ENCODE measurements at regions not wholly inside any gene's neighbourhood (a gene's known extent, or its start where the extent isn't known, plus 50 kb on each side); places are given as distances from the start of the nearest gene placed in this dataset.

DNA sequence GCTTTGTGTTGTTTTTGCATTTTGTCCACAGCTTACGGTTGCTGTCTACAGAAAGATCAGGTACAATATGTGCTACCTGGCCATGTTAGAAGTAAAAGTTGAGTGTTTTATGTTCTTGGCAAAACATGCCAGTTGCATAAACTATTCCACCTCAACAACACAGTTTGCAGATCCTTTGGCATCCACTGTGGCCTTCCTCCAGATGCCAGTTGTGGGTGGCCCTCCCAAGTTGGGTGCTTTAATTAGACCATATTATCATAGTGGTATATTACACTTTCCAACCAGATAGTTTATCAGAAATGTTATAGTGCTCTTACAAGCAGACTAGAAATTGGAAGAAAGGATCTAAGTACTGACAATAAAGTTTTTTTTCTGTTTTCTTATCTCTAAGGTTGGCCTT is 386.9 kb upstream of the KCNN2 start:
- no peaks in the 10 kb centered on the region for H3K4me1 ChIP-seq
- no peak for TF ChIP-seq CTCF (IDR thresholded peaks at IDR 0.05)
- no peak for TF ChIP-seq POLR2A (IDR thresholded peaks at IDR 0.05)
- H3K36me3 ChIP-seq: no peaks in the 10 kb centered on the region
- ATAC-seq: no peak
- H3K4me3 ChIP-seq: no peak overlapping the region
- peaks cover 0 to 6% (median 0%) of the 10 kb centered on the region in 12 donors for H3K9me3 ChIP-seq
- no peaks in the 10 kb centered on the region for H3K27me3 ChIP-seq
- H3K27ac ChIP-seq: no peak overlapping the region
- WGBS, 4 donors: 70 to 93% (median 76%) methylated on average over 1 of the region's 1 CpG
- intact Hi-C loops (cut with DNase I): no loop called here
- DNase-seq: no peak

GRCh38 chr5:113984928-113985327 is 376.9 kb upstream of the KCNN2 start:
- no peak overlapping the region for H3K27ac ChIP-seq
- intact Hi-C loops (cut with DNase I): no loop called here
- H3K4me3 ChIP-seq: no peak overlapping the region
- H3K27me3 ChIP-seq: no peaks in the 10 kb centered on the region
- no peaks in the 10 kb centered on the region for H3K36me3 ChIP-seq
- DNase-seq: no peak
- WGBS, 4 donors: 35 to 48% (median 38%) methylated on average over 2 of the region's 2 CpGs
- no peaks in the 10 kb centered on the region for H3K4me1 ChIP-seq
- H3K9me3 ChIP-seq: no peaks in the 10 kb centered on the region
- no peak for TF ChIP-seq POLR2A (IDR thresholded peaks at IDR 0.05)
- TF ChIP-seq CTCF (IDR thresholded peaks at IDR 0.05): no peak
- ATAC-seq: peak in 1 of 4 donors; percentile 43

GRCh38 chr5:113985505-113985904 is 376.4 kb upstream of the KCNN2 start:
- DNase-seq (no peak), ATAC-seq (no peak)
- WGBS, 4 donors: 78 to 85% (median 83%) methylated on average over 4 of the region's 4 CpGs
- Histone ChIP-seq H3K4me1 (no peaks in the 10 kb centered on the region), H3K27me3 (no peaks in the 10 kb centered on the region), H3K9me3 (no peaks in the 10 kb centered on the region), H3K27ac (no peak overlapping the region), H3K4me3 (no peak overlapping the region), H3K36me3 (no peaks in the 10 kb centered on the region)
- intact Hi-C loops (cut with DNase I): no loop called here
- no peak for TF ChIP-seq POLR2A (IDR thresholded peaks at IDR 0.05)
- TF ChIP-seq CTCF (IDR thresholded peaks at IDR 0.05): no peak

- intact Hi-C loops (cut with DNase I): no loop called here
- no peaks in the 10 kb centered on the region for H3K36me3 ChIP-seq
- H3K27me3 ChIP-seq: no peaks in the 10 kb centered on the region
- ATAC-seq (no peak), DNase-seq (no peak)
- no peak overlapping the region for H3K4me3 ChIP-seq
- H3K9me3 ChIP-seq: peaks cover 0 to 3% (median 0%) of the 10 kb centered on the region in 12 donors
- 84 to 86% (median 86%) methylated on average over 6 of the region's 6 CpGs for whole genome bisulfite sequencing, 4 donors
- H3K27ac ChIP-seq: no peak overlapping the region
- TF ChIP-seq CTCF (IDR thresholded peaks at IDR 0.05) (no peak), POLR2A (IDR thresholded peaks at IDR 0.05) (no peak)
- H3K4me1 ChIP-seq: no peaks in the 10 kb centered on the region
Measured at GRCh38 chr5:113989278-113989912, 372.5 kb upstream of the KCNN2 start.
